C4-2B (cell line): ENCODE measurements at regions not wholly inside any gene's neighbourhood (a gene's known extent, or its start where the extent isn't known, plus 50 kb on each side); places are given as distances from the start of the nearest gene placed in this dataset.

Experiments used
- CTCF ChIP-seq: fragments of 450-650 bp; conservative IDR thresholded peaks from 2 replicates; pipeline ENCODE4 v1.5.1; 2017; ENCODE audit warnings: mild to moderate bottlenecking
- ZFX ChIP-seq: fragments of 450-650 bp; IDR thresholded peaks from 2 replicates; pipeline ENCODE4 v1.6.1; 2017

- no peak for TF ChIP-seq CTCF
- TF ChIP-seq ZFX, result no peak
Observed at GRCh38 chr7:110017405-110017804, 1073.5 kb upstream of the LRRN3 start.
